HepG2 (cell line): ENCODE measurements at regions not wholly inside any gene's neighbourhood (a gene's known extent, or its start where the extent isn't known, plus 50 kb on each side); places are given as distances from the start of the nearest gene placed in this dataset.

Source experiments
- ATAC-seq: fragments of 200-7000 bp; cut with Tn5 transposase; 3 replicates; pipeline ENCODE4 v1.9.1; 2020; ENCODE audit warnings: mild to moderate bottlenecking, moderate library complexity
- BruUV-seq: library from RNA; stranded (reverse); fragments of 400-500 nt; replicated peaks from 2 replicates; lab custom pipeline; 2021; lab: Mats Ljungman, UMichigan
- CTCF ChIA-PET: fragments of 300-600 bp; formaldehyde crosslinking; extraction: SDS; loops from one replicate; lab custom pipeline; 2021; ENCODE audit warnings: low total read pairs, inconsistent platforms, low intra/inter-chr PET ratio; lab: Yijun Ruan, JAX
- POLR2A ChIA-PET: fragments of 350-600 bp; sonication (Branson Sonifier 250); formaldehyde crosslinking; loops from one replicate; lab custom pipeline; 2020; ENCODE audit warnings: antibody characterized with exemption, inconsistent platforms; lab: Yijun Ruan, JAX
- DNase-seq: peaks from one replicate; pipeline ENCODE4 v3.0.0-alpha.2; 2015; ENCODE audit warnings: low spot score
- FAIRE-seq: peaks from 3 replicates; lab custom pipeline; 2011; peaks lifted over from hg19 to GRCh38; lab: Jason Lieb, UNC
- H2AFZ ChIP-seq: one replicate; pipeline ENCODE4 v1.6.1; 2011; ENCODE audit warnings: low read length, inconsistent platforms
- H3K27ac ChIP-seq: fragments of 300-600 bp; 3 replicates; pipeline ENCODE4 v1.8.0; 2011; ENCODE audit warnings: mixed run types, mild to moderate bottlenecking, mixed read lengths, low read length, inconsistent platforms; ENCODE audit not compliant: insufficient read depth; ENCODE audit errors: extremely low read length
- H3K27me3 ChIP-seq, 2 experiments: fragments of 200-600 bp in 1 of 2; 2 replicates in 1 of 2; 3 replicates in 1 of 2; pipeline versions ENCODE4 v1.6.0 to v1.8.0; 2011; ENCODE audit warnings: low read length in 2 of 2, mild to moderate bottlenecking in 2 of 2, moderate library complexity in 2 of 2, inconsistent platforms in 1 of 2; ENCODE audit not compliant: insufficient read depth in 2 of 2, control insufficient read depth in 1 of 2
- H3K36me3 ChIP-seq, 2 experiments: fragments of 200-600 bp in 1 of 2; replicated peaks in 1 of 2; 2 replicates in 1 of 2; 3 replicates in 1 of 2; pipeline versions ENCODE4 v1.5.1 to v1.8.0; 2011; ENCODE audit warnings: low read length in 2 of 2, inconsistent platforms in 1 of 2; ENCODE audit not compliant: insufficient read depth in 2 of 2, control insufficient read depth in 1 of 2
- H3K4me1 ChIP-seq: 2 replicates; pipeline ENCODE4 v1.5.1; 2012; ENCODE audit warnings: low read length, inconsistent platforms; ENCODE audit not compliant: insufficient read depth
- H3K4me2 ChIP-seq: 2 replicates; pipeline ENCODE4 v1.6.0; 2011; ENCODE audit warnings: low read depth, low read length, inconsistent platforms
- H3K4me3 ChIP-seq, 3 experiments: fragments of 200-600 bp in 1 of 3; sonication (generic), shearing (Covaris generic) in 1 of 3; replicated peaks in 1 of 3; 2 replicates each; pipeline ENCODE4 v1.5.1; 2011 to 2016; ENCODE audit warnings: low read length in 3 of 3, inconsistent platforms in 2 of 3, low read depth in 2 of 3, mild to moderate bottlenecking in 2 of 3, control low read depth in 1 of 3, mixed read lengths in 1 of 3; ENCODE audit not compliant: insufficient read depth in 1 of 3
- H3K79me2 ChIP-seq: one replicate; pipeline ENCODE4 v1.6.1; 2011; ENCODE audit warnings: low read length, inconsistent platforms; ENCODE audit not compliant: insufficient read depth
- H3K9ac ChIP-seq: 2 replicates; pipeline ENCODE4 v1.6.0; 2011; ENCODE audit warnings: mild to moderate bottlenecking, low read depth, low read length, inconsistent platforms; ENCODE audit not compliant: insufficient read depth
- H3K9me3 ChIP-seq: 2 replicates; pipeline ENCODE4 v1.5.1; 2012; ENCODE audit warnings: mild to moderate bottlenecking, low read length
- H4K20me1 ChIP-seq: 2 replicates; pipeline ENCODE4 v1.6.0; 2011; ENCODE audit warnings: inconsistent platforms, mild to moderate bottlenecking, low read length, moderate library complexity; ENCODE audit not compliant: insufficient read depth
- CAMTA2 ChIP-seq: sonication (generic); formaldehyde crosslinking; IDR thresholded peaks from 2 replicates; pipeline ENCODE4 v1.4.0; 2020; ENCODE audit warnings: mild to moderate bottlenecking, missing genetic modification reagents, borderline replicate concordance
- GTF2F1 ChIP-seq: fragments of 150-350 bp; IDR thresholded peaks from 2 replicates; pipeline ENCODE4 v1.6.1; 2014; ENCODE audit warnings: low read length
- HMG20A ChIP-seq: IDR thresholded peaks from 2 replicates; pipeline ENCODE4 v1.6.1; 2016; ENCODE audit warnings: borderline replicate concordance
- NFIC ChIP-seq: IDR thresholded peaks from 2 replicates; pipeline ENCODE4 v1.6.1; 2012; ENCODE audit warnings: mild to moderate bottlenecking, low read length, inconsistent platforms
- PHF8 ChIP-seq: sonication (generic); formaldehyde crosslinking; IDR thresholded peaks from 2 replicates; pipeline ENCODE4 v1.5.0; 2020; ENCODE audit warnings: missing genetic modification reagents
- POLR2G ChIP-seq: fragments of 200-400 bp; formaldehyde crosslinking; IDR thresholded peaks from 2 replicates; pipeline ENCODE4 v1.6.1; 2018; ENCODE audit warnings: mild to moderate bottlenecking, low read depth, low read length, moderate library complexity
- SMAD3 ChIP-seq: sonication (generic); formaldehyde crosslinking; IDR thresholded peaks from 2 replicates; pipeline ENCODE4 v1.4.0; 2020; ENCODE audit warnings: missing genetic modification reagents
- SNAI1 ChIP-seq: sonication (generic); formaldehyde crosslinking; IDR thresholded peaks from 2 replicates; pipeline ENCODE4 v1.5.0; 2020; ENCODE audit warnings: mild to moderate bottlenecking, missing genetic modification reagents, borderline replicate concordance
- SNAPC2 ChIP-seq: sonication (generic); formaldehyde crosslinking; IDR thresholded peaks from 2 replicates; pipeline ENCODE4 v1.8.1; 2022; ENCODE audit warnings: mild to moderate bottlenecking, missing genetic modification reagents
- TGIF2 ChIP-seq: IDR thresholded peaks from 2 replicates; pipeline ENCODE4 v1.6.1; 2016; ENCODE audit warnings: control low read depth, missing compliant biosample characterization
- ZNF230 ChIP-seq: sonication (generic); formaldehyde crosslinking; IDR thresholded peaks from 2 replicates; pipeline ENCODE4 v1.4.0; 2020; ENCODE audit warnings: mild to moderate bottlenecking, missing genetic modification reagents
- ZNF331 ChIP-seq: sonication (generic); formaldehyde crosslinking; IDR thresholded peaks from 2 replicates; pipeline ENCODE4 v1.4.0; 2020; ENCODE audit warnings: missing genetic modification reagents
- ZNF383 ChIP-seq: sonication (generic); formaldehyde crosslinking; IDR thresholded peaks from 2 replicates; pipeline ENCODE4 v1.4.0; 2020; ENCODE audit warnings: missing genetic modification reagents, mild to moderate bottlenecking, borderline replicate concordance
- ZNF484 ChIP-seq: sonication (generic); formaldehyde crosslinking; IDR thresholded peaks from 2 replicates; pipeline ENCODE4 v1.5.1; 2020; ENCODE audit warnings: mild to moderate bottlenecking, low read depth, missing genetic modification reagents, borderline replicate concordance
- ZNF572 ChIP-seq: sonication (generic); formaldehyde crosslinking; IDR thresholded peaks from 2 replicates; pipeline ENCODE4 v1.5.1; 2020; ENCODE audit warnings: mild to moderate bottlenecking, missing genetic modification reagents
- ZNF720 ChIP-seq: sonication (generic); formaldehyde crosslinking; IDR thresholded peaks from 2 replicates; pipeline ENCODE4 v1.4.0; 2020; ENCODE audit warnings: missing genetic modification reagents
- WGBS: methylation state at CpG from one replicate; pipeline ENCODE4 v1.1.6; 2017; ENCODE audit warnings: low lambda C conversion rate; 5-methylcytosine and 5-hydroxymethylcytosine counted together
- in situ Hi-C: cut with HindIII; loops from 2 replicates; pipeline ENCODE4 v1.10.0; 2017; ENCODE audit warnings: low pct_unique_long_range_greater_than_20kb; ENCODE audit not compliant: extremely low pct_ligation_motif_present
- intact Hi-C: fragments of 100-400 bp; cut with micrococcal nuclease; formaldehyde crosslinking; loops from one replicate; pipeline ENCODE4 v1.10.0; 2022; ENCODE audit not compliant: unreplicated experiment

DNA sequence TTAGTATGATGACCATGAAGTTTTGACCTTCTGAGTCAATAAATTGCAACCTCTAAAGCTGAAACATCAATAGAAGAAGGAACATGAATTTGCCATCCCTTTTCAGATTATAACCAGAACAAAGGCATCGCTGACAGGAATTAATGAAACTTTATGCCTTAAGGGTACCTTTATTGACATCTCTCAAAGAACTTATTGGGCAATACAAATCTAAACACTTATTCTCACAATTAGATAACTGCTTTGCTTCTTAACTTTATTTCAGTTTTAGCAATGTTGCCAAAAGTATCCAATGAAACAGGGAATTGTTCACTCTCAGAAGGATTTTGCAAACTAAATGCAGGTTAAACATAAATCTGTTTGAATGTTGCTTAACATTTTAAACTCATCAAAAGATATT lies 116.0 kb downstream of the ELAPOR2 start:
- no peak for FAIRE-seq
- no peak overlapping the region for H3K9ac ChIP-seq
- H3K4me1 ChIP-seq = 0 out of 2 replicates have a peak, but pooled peaks cover 5% of the 10 kb centered on the region
- H2AFZ ChIP-seq = no peak overlapping the region
- H3K27ac ChIP-seq = no peak overlapping the region
- in situ Hi-C loops (loop anchor here (5.0 to 25.0 kb wide), 2 partner anchors 209 to 469 kb away; partner anchors contain the start of gene DMTF1), intact Hi-C loops (loop anchor here (5.0 kb wide), 3 partner anchors 109 to 294 kb away; partner anchors contain the start of gene DMTF1)
- H4K20me1 ChIP-seq = no peaks in the 10 kb centered on the region; the same call in 1 of the 2 replicates
- no TSS peak for BruUV-seq
- H3K27me3 ChIP-seq = no peaks in the 10 kb centered on the region
- H3K4me2 ChIP-seq = no peak overlapping the region
- H3K9me3 ChIP-seq = no peaks in the 10 kb centered on the region
- WGBS = 91% methylated on average over 1 of the region's 1 CpG
- no peaks in the 10 kb centered on the region for H3K79me2 ChIP-seq
- TF ChIP-seq ZNF484 (CRISPR knock-in tag) (no peak), HMG20A (CRISPR knock-in tag) (no peak), ZNF383 (no peak), SNAPC2 (CRISPR knock-in tag) (no peak), SNAI1 (CRISPR knock-in tag) (no peak), ZNF572 (CRISPR knock-in tag) (no peak), NFIC (no peak), ZNF331 (CRISPR knock-in tag) (no peak), SMAD3 (CRISPR knock-in tag) (no peak), GTF2F1 (no peak), TGIF2 (CRISPR knock-in tag) (no peak), ZNF720 (no peak), POLR2G (no peak), PHF8 (no peak), ZNF230 (CRISPR knock-in tag) (no peak), CAMTA2 (CRISPR knock-in tag) (no peak)
- TF ChIP-seq, all 625 proteins: peak for 0
- DNase-seq = no peak
- ChIA-PET POLR2A (interaction anchor here (1.0 kb wide), 1 partner anchor 209 kb away, joined by 3 read pairs; the partner anchor contains the start of gene DMTF1), CTCF (interaction anchor here (1.5 kb wide), 1 partner anchor 205 kb away, joined by 3 read pairs; no protein-coding TSS in a partner anchor)
- Histone ChIP-seq H3K4me3 (no peak overlapping the region), H3K36me3 (no peaks in the 10 kb centered on the region)
- no peak for ATAC-seq
